HFF-Myc (cell line): ENCODE measurements at regions not wholly inside any gene's neighbourhood (a gene's known extent, or its start where the extent isn't known, plus 50 kb on each side); places are given as distances from the start of the nearest gene placed in this dataset.

ENCODE experiments used
- DNase-seq: peaks from one replicate; pipeline ENCODE4 v3.0.0-alpha.2; 2011; ENCODE audit warnings: low read depth; ENCODE audit errors: extremely low read depth
- H3K4me3 ChIP-seq: replicated peaks from 2 replicates; pipeline ENCODE4 v1.5.1; 2011; ENCODE audit warnings: low read depth, mild to moderate bottlenecking, control low read depth, low read length
- TF ChIP-seq, protein P1 (sequence below): IDR thresholded peaks from 2 replicates; pipeline ENCODE4 v1.5.1; 2012; ENCODE audit warnings: mild to moderate bottlenecking, low read depth, low read length, control low read depth; ENCODE audit errors: missing control alignments

DNA sequence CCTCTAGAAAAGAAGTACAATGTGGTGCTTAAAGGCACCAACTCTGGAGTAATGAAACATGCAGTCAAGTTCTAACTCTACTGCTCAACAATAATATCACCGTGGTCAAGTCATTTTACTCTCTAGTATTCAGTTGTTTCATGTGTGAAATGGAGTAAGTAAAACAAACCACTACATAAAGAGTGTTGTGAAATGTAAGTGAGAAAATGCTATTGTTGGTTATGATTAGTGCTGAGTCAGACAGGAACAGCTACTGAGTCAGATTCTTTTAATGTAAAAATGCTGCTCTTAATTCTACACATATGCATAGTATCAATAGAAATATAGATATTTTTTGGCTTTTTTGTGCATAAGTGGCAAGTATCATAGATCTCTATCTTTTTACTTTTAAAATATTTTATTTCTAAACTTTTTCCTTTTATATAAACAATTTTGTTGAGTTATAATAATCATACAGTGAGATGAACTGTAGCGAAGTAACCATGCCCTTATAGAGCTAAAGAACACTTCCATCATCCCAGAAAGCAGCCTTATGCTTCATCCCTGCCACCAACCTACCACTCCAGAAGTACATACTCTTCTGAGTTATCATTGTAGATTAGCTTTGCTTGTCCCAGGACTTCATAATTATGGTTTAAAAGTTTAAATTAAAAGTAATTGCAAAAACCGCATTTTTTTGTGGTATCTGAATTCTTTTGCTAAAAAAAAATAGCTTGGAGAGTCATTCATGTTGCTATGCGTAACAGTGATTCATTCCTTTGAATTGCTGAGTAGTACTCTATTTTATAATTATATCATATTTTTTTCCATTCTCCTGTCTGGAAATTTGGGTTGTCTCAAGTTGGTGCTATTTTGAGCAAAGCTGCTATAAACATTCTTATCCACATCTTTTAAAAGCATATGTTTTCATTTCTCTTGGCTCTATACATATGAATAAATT is 548.2 kb upstream of the CLINT1 start:
- no peak overlapping the region for H3K4me3 ChIP-seq
- TF ChIP-seq, protein P1, sequence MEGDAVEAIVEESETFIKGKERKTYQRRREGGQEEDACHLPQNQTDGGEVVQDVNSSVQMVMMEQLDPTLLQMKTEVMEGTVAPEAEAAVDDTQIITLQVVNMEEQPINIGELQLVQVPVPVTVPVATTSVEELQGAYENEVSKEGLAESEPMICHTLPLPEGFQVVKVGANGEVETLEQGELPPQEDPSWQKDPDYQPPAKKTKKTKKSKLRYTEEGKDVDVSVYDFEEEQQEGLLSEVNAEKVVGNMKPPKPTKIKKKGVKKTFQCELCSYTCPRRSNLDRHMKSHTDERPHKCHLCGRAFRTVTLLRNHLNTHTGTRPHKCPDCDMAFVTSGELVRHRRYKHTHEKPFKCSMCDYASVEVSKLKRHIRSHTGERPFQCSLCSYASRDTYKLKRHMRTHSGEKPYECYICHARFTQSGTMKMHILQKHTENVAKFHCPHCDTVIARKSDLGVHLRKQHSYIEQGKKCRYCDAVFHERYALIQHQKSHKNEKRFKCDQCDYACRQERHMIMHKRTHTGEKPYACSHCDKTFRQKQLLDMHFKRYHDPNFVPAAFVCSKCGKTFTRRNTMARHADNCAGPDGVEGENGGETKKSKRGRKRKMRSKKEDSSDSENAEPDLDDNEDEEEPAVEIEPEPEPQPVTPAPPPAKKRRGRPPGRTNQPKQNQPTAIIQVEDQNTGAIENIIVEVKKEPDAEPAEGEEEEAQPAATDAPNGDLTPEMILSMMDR, result no peak
- no peak for DNase-seq

DNA sequence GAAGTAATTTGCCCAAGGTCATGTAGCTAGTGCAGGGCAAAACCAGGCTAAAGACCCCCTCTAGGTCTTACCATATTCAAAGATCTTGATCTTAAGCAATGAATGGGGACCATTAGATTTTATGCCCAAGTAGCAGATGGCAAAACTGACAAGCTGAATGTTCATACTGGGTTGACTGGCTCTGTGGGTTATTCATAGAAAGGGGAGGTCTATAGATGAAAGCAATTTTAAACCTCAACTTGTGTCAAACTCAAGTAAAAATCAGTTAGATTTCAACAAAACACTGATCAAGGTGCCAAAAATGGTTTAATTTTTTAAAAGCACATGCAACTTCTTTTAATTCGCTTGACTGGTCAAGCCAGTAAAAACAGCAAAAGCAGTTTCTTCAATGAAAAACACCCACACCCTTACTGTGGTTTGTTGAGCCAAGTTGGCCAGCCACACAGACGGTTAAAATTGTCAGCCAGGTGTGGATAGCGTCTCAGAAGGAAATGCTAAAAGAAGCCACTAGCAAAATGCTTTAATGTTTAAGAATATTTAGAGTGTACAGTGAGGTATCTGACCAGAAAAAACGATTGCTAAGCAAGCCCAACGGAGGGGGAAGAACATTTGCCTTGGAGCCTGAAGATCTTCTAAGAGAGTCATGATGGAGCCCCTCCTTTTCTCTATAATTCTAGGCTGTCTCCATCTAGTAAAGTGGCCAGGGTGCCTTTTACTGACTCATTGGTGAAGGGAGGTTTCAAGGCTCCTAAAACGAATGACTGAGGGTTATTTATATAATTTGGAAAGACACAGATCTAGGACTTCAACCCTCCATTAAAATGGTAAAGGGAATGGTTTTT is 539.6 kb upstream of the CLINT1 start:
- TF ChIP-seq, protein P1, result no peak
- no peak overlapping the region for H3K4me3 ChIP-seq
- DNase-seq, result no peak

DNA sequence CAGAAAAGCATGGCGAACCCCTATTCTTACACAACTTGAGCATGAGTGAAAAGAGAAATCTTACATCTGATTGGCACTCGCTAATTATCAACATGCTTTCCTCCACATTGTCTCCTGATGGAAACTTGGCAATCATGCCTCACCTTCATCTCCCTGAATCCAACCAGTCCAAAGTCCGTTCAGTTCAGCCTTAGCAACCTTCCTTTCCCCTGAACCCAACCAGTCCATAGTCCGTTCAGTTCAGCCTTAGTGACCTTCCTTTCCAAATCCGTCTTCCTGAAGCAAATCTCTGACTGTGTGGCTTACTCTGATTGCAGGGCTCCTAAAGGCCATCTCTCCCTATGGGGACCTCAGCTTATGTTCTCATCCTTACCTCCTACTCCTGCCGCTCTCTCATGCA is 538.3 kb upstream of the CLINT1 start:
- no peak overlapping the region for H3K4me3 ChIP-seq
- DNase-seq, result no peak
- TF ChIP-seq, protein P1, result no peak

DNA sequence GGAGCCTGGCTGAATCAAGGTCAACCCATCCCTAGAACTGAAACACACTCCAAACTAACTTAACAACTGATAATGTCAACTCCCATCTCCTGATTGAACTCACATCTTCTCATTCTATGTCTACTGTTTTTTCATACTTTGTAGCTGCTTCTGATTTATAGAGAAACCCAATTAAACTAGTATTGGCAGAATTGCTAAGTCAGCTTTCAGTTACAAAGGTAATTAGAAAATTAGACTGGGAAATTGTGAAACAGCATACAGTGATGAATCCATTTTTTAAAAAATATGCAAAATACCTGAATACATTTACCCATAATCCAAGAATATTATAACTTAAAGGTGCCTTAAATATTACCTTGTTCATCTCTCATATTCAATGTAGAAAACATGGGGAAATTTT is 535.2 kb upstream of the CLINT1 start:
- H3K4me3 ChIP-seq, result no peak overlapping the region
- TF ChIP-seq, protein P1, result no peak
- no peak for DNase-seq

DNA sequence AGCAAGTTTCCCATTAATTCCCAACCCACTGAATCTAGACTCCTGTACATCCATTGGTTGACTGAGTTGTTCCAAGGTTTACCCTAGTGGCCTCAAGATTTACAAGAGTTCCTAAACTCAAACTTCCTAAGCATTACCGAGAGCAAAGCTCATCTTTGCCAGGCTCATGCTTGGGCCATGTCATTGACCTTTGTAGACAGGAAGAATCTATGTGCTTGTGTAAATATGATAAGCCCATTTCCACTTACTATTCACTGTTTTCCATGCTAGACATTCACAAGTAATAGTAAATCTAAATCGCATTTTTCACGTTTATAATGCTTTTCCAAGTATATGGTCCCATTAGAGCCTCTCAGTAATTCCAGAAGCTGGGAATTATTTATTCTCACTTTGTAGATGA is 534.5 kb upstream of the CLINT1 start:
- TF ChIP-seq, protein P1, result no peak
- no peak overlapping the region for H3K4me3 ChIP-seq
- DNase-seq, result no peak

DNA sequence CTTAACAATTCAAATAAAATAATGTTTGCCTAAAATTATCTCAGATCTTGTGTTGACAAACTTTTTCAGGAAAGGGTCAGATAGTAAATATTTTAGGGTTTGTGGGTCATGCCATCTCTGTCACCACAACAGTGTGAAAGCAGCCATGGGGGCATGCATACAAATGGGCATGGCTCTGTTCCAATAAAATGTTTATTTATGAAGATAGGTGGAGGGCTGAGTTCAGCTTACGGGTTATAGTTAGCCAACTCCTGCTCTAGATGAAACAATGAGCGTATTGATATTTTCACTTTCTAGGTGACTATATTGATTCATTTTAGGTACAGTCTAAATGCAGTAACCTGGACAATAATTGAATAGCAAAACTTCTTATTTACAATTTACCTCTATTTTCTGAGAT is 533.8 kb upstream of the CLINT1 start:
- no peak overlapping the region for H3K4me3 ChIP-seq
- TF ChIP-seq, protein P1, result no peak
- no peak for DNase-seq
